ENCODE measurements at regions not wholly inside any gene's neighbourhood (a gene's known extent, or its start where the extent isn't known, plus 50 kb on each side); places are given as distances from the start of the nearest gene placed in this dataset.

GRCh38 chr20:22384978-22385377 lies 199.4 kb downstream of the FOXA2 start (continued):
- no peak for TF ChIP-seq SKIL (CRISPR knock-in tag; IDR thresholded peaks at IDR 0.05; ENCODE audit: borderline replicate concordance)
- TF ChIP-seq ARNTL (CRISPR knock-in tag; IDR thresholded peaks at IDR 0.05) = no peak
- no peak for TF ChIP-seq ZNF687 (CRISPR knock-in tag; IDR thresholded peaks at IDR 0.05)
- no peak for TF ChIP-seq ZNF253 (CRISPR knock-in tag; IDR thresholded peaks at IDR 0.05; ENCODE audit: borderline replicate concordance)
- TF ChIP-seq DPF2 (CRISPR knock-in tag; IDR thresholded peaks at IDR 0.05; ENCODE audit: borderline replicate concordance, low read depth) = no peak
- TF ChIP-seq ZNF605 (CRISPR knock-in tag; IDR thresholded peaks at IDR 0.05) = no peak
- no peak for TF ChIP-seq ZNF547 (CRISPR knock-in tag; IDR thresholded peaks at IDR 0.05)
- TF ChIP-seq NFATC3 (CRISPR knock-in tag; IDR thresholded peaks at IDR 0.05) = no peak
- peak; percentile 44 for TF ChIP-seq XRCC5 (optimal IDR thresholded peaks at IDR 0.05; ENCODE audit: low read length)
- no peak for TF ChIP-seq TEF (CRISPR knock-in tag; IDR thresholded peaks at IDR 0.05)
- TF ChIP-seq KDM6A (CRISPR knock-in tag; IDR thresholded peaks at IDR 0.05; ENCODE audit: low read depth) = no peak
- TF ChIP-seq ZNF567 (CRISPR knock-in tag; IDR thresholded peaks at IDR 0.05; ENCODE audit: borderline replicate concordance) = no peak
- TF ChIP-seq SMAD1 (CRISPR knock-in tag; IDR thresholded peaks at IDR 0.05; ENCODE audit: borderline replicate concordance, low read depth) = no peak
- TF ChIP-seq NAIF1 (CRISPR knock-in tag; IDR thresholded peaks at IDR 0.05; ENCODE audit: borderline replicate concordance) = no peak
- no peak for TF ChIP-seq FOXA1 (IDR thresholded peaks at IDR 0.05)
- peak; percentile 63 for TF ChIP-seq FOXA1 (CRISPR knock-in tag; IDR thresholded peaks at IDR 0.05)
- TF ChIP-seq SKI (IDR thresholded peaks at IDR 0.05; ENCODE audit: partially characterized antibody) = no peak
- no peak for TF ChIP-seq ZNF816 (CRISPR knock-in tag; IDR thresholded peaks at IDR 0.05; ENCODE audit: borderline replicate concordance)
- no peak for TF ChIP-seq MIER2 (CRISPR knock-in tag; IDR thresholded peaks at IDR 0.05)
- peak; percentile 20; the same call in 1 of the 2 replicates for TF ChIP-seq ETV5 (CRISPR knock-in tag; IDR thresholded peaks at IDR 0.05; ENCODE audit: borderline replicate concordance)
- no peak for TF ChIP-seq NR1H2 (CRISPR knock-in tag; IDR thresholded peaks at IDR 0.05; ENCODE audit: borderline replicate concordance, low read depth)
- no peak for TF ChIP-seq SRSF9 (IDR thresholded peaks at IDR 0.05; ENCODE audit: borderline replicate concordance, insufficient read depth, low read depth, low read length, poor library complexity, severe bottlenecking)
- no peak for TF ChIP-seq SSRP1 (CRISPR knock-in tag; IDR thresholded peaks at IDR 0.05)
- TF ChIP-seq ZNF354B (CRISPR knock-in tag; IDR thresholded peaks at IDR 0.05) = no peak
- no peak for TF ChIP-seq WIZ (CRISPR knock-in tag; IDR thresholded peaks at IDR 0.05)
- TF ChIP-seq TBL1XR1 (IDR thresholded peaks at IDR 0.05; ENCODE audit: borderline replicate concordance, low read length, partially characterized antibody) = no peak
- no peak for TF ChIP-seq ZKSCAN1 (IDR thresholded peaks at IDR 0.05; ENCODE audit: low read length)
- no peak for TF ChIP-seq HMG20B (CRISPR knock-in tag; conservative IDR thresholded peaks at IDR 0.05)

Measured in HepG2 (cell line).